Ovary (tissue), 7 donors: ENCODE measurements at regions not wholly inside any gene's neighbourhood (a gene's known extent, or its start where the extent isn't known, plus 50 kb on each side); places are given as distances from the start of the nearest gene placed in this dataset.

Source experiments
- DNase-seq, 5 donors: peaks; one replicate each; pipeline ENCODE4 v3.0.0-alpha.2; 2019 to 2020
- H3K27ac ChIP-seq, 2 donors: fragments of 200-600 bp; one replicate each; pipeline versions ENCODE4 v1.5.1 to v1.8.0; 2019 to 2022
- H3K27me3 ChIP-seq: fragments of 200-600 bp; one replicate; pipeline ENCODE4 v1.8.0; 2022
- H3K36me3 ChIP-seq: fragments of 200-600 bp; sonication (generic); one replicate; pipeline ENCODE4 v1.5.1; 2019
- H3K4me1 ChIP-seq: one replicate; pipeline ENCODE4 v1.8.1; 2013; ENCODE audit warnings: mild to moderate bottlenecking, moderate library complexity; ENCODE audit not compliant: insufficient read depth
- H3K4me3 ChIP-seq: fragments of 200-600 bp; sonication (generic); one replicate; pipeline ENCODE4 v1.5.1; 2017
- H3K9me3 ChIP-seq, 2 donors: fragments of 200-600 bp in 1 of 2; sonication (generic) in 1 of 2; one replicate each; pipeline versions ENCODE4 v1.5.1 to v1.8.1; 2013 to 2019; ENCODE audit warnings: mild to moderate bottlenecking in 1 of 2, moderate library complexity in 1 of 2
- CTCF ChIP-seq, 3 donors: fragments of 450-650 bp in 2 of 3; fragments of 200-600 bp in 1 of 3; IDR thresholded peaks; one replicate each; pipeline versions ENCODE4 v1.5.1 to v1.8.0; 2016 to 2022; ENCODE audit warnings: antibody characterized with exemption in 3 of 3, mild to moderate bottlenecking in 1 of 3
- EP300 ChIP-seq: sonication (generic); formaldehyde crosslinking; IDR thresholded peaks from one replicate; pipeline ENCODE4 v1.6.1; 2017; ENCODE audit warnings: antibody characterized with exemption
- POLR2A ChIP-seq: fragments of 450-650 bp; IDR thresholded peaks from one replicate; pipeline ENCODE4 v1.6.1; 2017; ENCODE audit warnings: antibody characterized with exemption, mild to moderate bottlenecking, moderate library complexity
- WGBS, 3 donors: extraction: QIAGEN DNeasy Blood & Tissue Kit in 1 of 3; methylation state at CpG; one replicate each; pipeline versions ENCODE4 v1.1.5 to v1.1.7; 2013 to 2017; 5-methylcytosine and 5-hydroxymethylcytosine counted together
- intact Hi-C, 4 donors: fragments of 100-400 bp; cut with DNase I; formaldehyde crosslinking; loops; one replicate each; pipeline versions ENCODE4 v1.11.0 to v1.15.1; 2022 to 2023
- donor health status: DM: no; HTN: no; CAD: no; lungs with moderate emphysema.
- donor health status: DM: no; HTN: no; CAD: no.
- donor health status: Bipolar disorder and iron deficiency.
- donor health status: DM: no; HTN: no; CAD: no.
- donor health status: DM: yes; HTN: yes; CAD: no.

- WGBS, 3 donors: 72 to 77% (median 75%) methylated on average over 4 of the region's 4 CpGs
- Histone ChIP-seq H3K27me3 (no peaks in the 10 kb centered on the region), H3K36me3 (no peaks in the 10 kb centered on the region), H3K27ac (no peak overlapping the region), H3K4me3 (no peak overlapping the region), H3K4me1 (no peaks in the 10 kb centered on the region), H3K9me3 (no peaks in the 10 kb centered on the region)
- no peak for TF ChIP-seq POLR2A
- no peak for TF ChIP-seq EP300
- TF ChIP-seq CTCF (IDR thresholded peaks at IDR 0.05): no peak
- no peak for DNase-seq
- intact Hi-C loops: no loop called here
These were observed 81.7 kb downstream of the NABP1 start for GRCh38 chr2:191759680-191760079.

- intact Hi-C loops: no loop called here
- Histone ChIP-seq H3K4me1 (no peaks in the 10 kb centered on the region), H3K9me3 (no peaks in the 10 kb centered on the region), H3K4me3 (no peak overlapping the region), H3K36me3 (no peaks in the 10 kb centered on the region), H3K27ac (no peak overlapping the region), H3K27me3 (no peaks in the 10 kb centered on the region)
- whole genome bisulfite sequencing, 3 donors: 30 to 37% (median 36%) methylated on average over 4 of the region's 4 CpGs
- DNase-seq: no peak
- TF ChIP-seq CTCF (IDR thresholded peaks at IDR 0.05) (no peak), EP300 (no peak), POLR2A (no peak)
These were observed 82.8 kb downstream of the NABP1 start for GRCh38 chr2:191760655-191761262.

GRCh38 chr2:191773136-191773535 is 73.8 kb downstream of the CAVIN2 start:
- H3K4me3 ChIP-seq: no peak overlapping the region

GRCh38 chr2:191777351-191777750 is 69.5 kb downstream of the CAVIN2 start:
- DNase-seq: no peak
- H3K4me3 ChIP-seq: no peak overlapping the region
- no peaks in the 10 kb centered on the region for H3K27me3 ChIP-seq
- H3K9me3 ChIP-seq: no peaks in the 10 kb centered on the region
- no peaks in the 10 kb centered on the region for H3K4me1 ChIP-seq
- 83 to 88% (median 85%) methylated on average over 2 of the region's 2 CpGs for WGBS, 3 donors
- TF ChIP-seq EP300 (no peak), POLR2A (no peak), CTCF (IDR thresholded peaks at IDR 0.05) (no peak)
- H3K27ac ChIP-seq: no peak overlapping the region
- intact Hi-C loops: no loop called here
- H3K36me3 ChIP-seq: no peaks in the 10 kb centered on the region

More at GRCh38 chr2:191773136-191773535, 73.8 kb downstream of the CAVIN2 start:
- Histone ChIP-seq H3K9me3 (no peaks in the 10 kb centered on the region), H3K27me3 (no peaks in the 10 kb centered on the region), H3K36me3 (no peaks in the 10 kb centered on the region), H3K4me1 (no peaks in the 10 kb centered on the region), H3K27ac (no peak overlapping the region)
- DNase-seq: no peak
- TF ChIP-seq EP300 (no peak), CTCF (IDR thresholded peaks at IDR 0.05) (no peak), POLR2A (no peak)
- intact Hi-C loops: no loop called here
- 84 to 95% (median 86%) methylated on average over 4 of the region's 4 CpGs for WGBS, 3 donors
